ENCODE measurements at regions not wholly inside any gene's neighbourhood (a gene's known extent, or its start where the extent isn't known, plus 50 kb on each side); places are given as distances from the start of the nearest gene placed in this dataset.
"Not testable (repeated sequence)": the region's sequence is repeated elsewhere in the genome, so short reads cannot be mapped to it uniquely, and the experiment has no call there.

GRCh38 chr5:12658871-12659446 lies 754.7 kb upstream of the CTNND2 start:
- no peak for DNase-seq (ENCODE audit: low spot score)

- not testable (repeated sequence) for DNase-seq (ENCODE audit: low spot score)
These were observed 753.7 kb upstream of the CTNND2 start for GRCh38 chr5:12657914-12658474.

- DNase-seq (ENCODE audit: low spot score), result no peak
These were observed 751.4 kb upstream of the CTNND2 start for GRCh38 chr5:12655675-12656074.

GRCh38 chr5:12652201-12652600 lies 748.0 kb upstream of the CTNND2 start:
- DNase-seq (ENCODE audit: low spot score), result no peak

GRCh38 chr5:12648558-12648957 lies 744.3 kb upstream of the CTNND2 start:
- DNase-seq (ENCODE audit: low spot score), result no peak

GRCh38 chr5:12647613-12648012 lies 743.4 kb upstream of the CTNND2 start:
- no peak for DNase-seq (ENCODE audit: low spot score)

GRCh38 chr5:12645582-12645981 lies 741.3 kb upstream of the CTNND2 start:
- no peak for DNase-seq (ENCODE audit: low spot score)

GRCh38 chr5:12636209-12636608 lies 732.0 kb upstream of the CTNND2 start:
- DNase-seq (ENCODE audit: low spot score), result no peak

- DNase-seq (ENCODE audit: low spot score), result no peak
These were observed 722.3 kb upstream of the CTNND2 start for GRCh38 chr5:12626556-12626955.

- DNase-seq (ENCODE audit: low spot score), result no peak
These were observed 721.5 kb upstream of the CTNND2 start for GRCh38 chr5:12625667-12626263.

- DNase-seq (ENCODE audit: low spot score), result no peak
These were observed 720.7 kb upstream of the CTNND2 start for GRCh38 chr5:12624776-12625560.

GRCh38 chr5:12623408-12623807 lies 719.2 kb upstream of the CTNND2 start:
- no peak for DNase-seq (ENCODE audit: low spot score)

GRCh38 chr5:12616093-12616492 lies 711.8 kb upstream of the CTNND2 start:
- DNase-seq (ENCODE audit: low spot score), result no peak

- DNase-seq (ENCODE audit: low spot score), result no peak
These were observed 711.0 kb upstream of the CTNND2 start for GRCh38 chr5:12615141-12615820.

GRCh38 chr5:12614608-12615007 lies 710.4 kb upstream of the CTNND2 start:
- DNase-seq (ENCODE audit: low spot score), result no peak

GRCh38 chr5:12611132-12611531 lies 706.9 kb upstream of the CTNND2 start:
- no peak for DNase-seq (ENCODE audit: low spot score)

GRCh38 chr5:12607817-12608216 lies 703.6 kb upstream of the CTNND2 start:
- not testable (repeated sequence) for DNase-seq (ENCODE audit: low spot score)

GRCh38 chr5:12592228-12592627 lies 688.0 kb upstream of the CTNND2 start:
- DNase-seq (ENCODE audit: low spot score), result no peak

GRCh38 chr5:12586406-12586805 lies 682.2 kb upstream of the CTNND2 start:
- DNase-seq (ENCODE audit: low spot score), result no peak

- not testable (repeated sequence) for DNase-seq (ENCODE audit: low spot score)
These were observed 674.6 kb upstream of the CTNND2 start for GRCh38 chr5:12578803-12579202.

- not testable (repeated sequence) for DNase-seq (ENCODE audit: low spot score)
These were observed 672.7 kb upstream of the CTNND2 start for GRCh38 chr5:12576953-12577352.

GRCh38 chr5:12574298-12575093 lies 670.2 kb upstream of the CTNND2 start:
- DNase-seq (ENCODE audit: low spot score), result not testable (repeated sequence)
